A673 (cell line): ENCODE measurements at regions not wholly inside any gene's neighbourhood (a gene's known extent, or its start where the extent isn't known, plus 50 kb on each side); places are given as distances from the start of the nearest gene placed in this dataset.

ENCODE experiments used
- BruUV-seq: library from RNA; stranded (reverse); fragments of 400-500 nt; replicated peaks from 2 replicates; lab custom pipeline; 2021; lab: Mats Ljungman, UMichigan
- CTCF ChIA-PET: fragments of 300-600 bp; sonication (Branson Sonifier 250); formaldehyde crosslinking; loops from one replicate; lab custom pipeline; 2022; ENCODE audit warnings: antibody characterized with exemption; lab: Charles Lee
- POLR2A ChIA-PET: fragments of 300-600 bp; sonication (Branson Sonifier 250); formaldehyde crosslinking; loops from one replicate; lab custom pipeline; 2022; ENCODE audit warnings: antibody characterized with exemption; ENCODE audit not compliant: low non-redundant PET; lab: Charles Lee
- DNase-seq: peaks from one replicate; pipeline ENCODE4 v3.0.0-alpha.2; 2015; ENCODE audit warnings: low spot score
- H3K27ac ChIP-seq: fragments of 200-600 bp; sonication (generic); 2 replicates; pipeline ENCODE4 v1.5.1; 2016; ENCODE audit warnings: mixed run types, low read depth, mild to moderate bottlenecking, mixed read lengths, antibody characterized with exemption, low read length; ENCODE audit not compliant: poor library complexity, severe bottlenecking
- H3K27me3 ChIP-seq: fragments of 200-600 bp; sonication (generic); replicated peaks from 2 replicates; pipeline ENCODE4 v1.6.1; 2017; ENCODE audit warnings: mixed run types, low read depth, mild to moderate bottlenecking, mixed read lengths, antibody characterized with exemption, low read length; ENCODE audit not compliant: insufficient read depth, poor library complexity
- H3K36me3 ChIP-seq: fragments of 200-600 bp; sonication (generic); 2 replicates; pipeline ENCODE4 v1.6.1; 2016; ENCODE audit warnings: mixed run types, mild to moderate bottlenecking, mixed read lengths, antibody characterized with exemption, low read length; ENCODE audit not compliant: insufficient read depth, poor library complexity, severe bottlenecking
- H3K4me1 ChIP-seq: fragments of 200-600 bp; sonication (generic); 2 replicates; pipeline ENCODE4 v1.6.1; 2017; ENCODE audit warnings: mixed run types, mild to moderate bottlenecking, mixed read lengths, antibody characterized with exemption, low read length; ENCODE audit not compliant: insufficient read depth, poor library complexity, severe bottlenecking
- H3K4me3 ChIP-seq: fragments of 200-600 bp; sonication (generic); 2 replicates; pipeline ENCODE4 v1.5.1; 2016; ENCODE audit warnings: low read depth, mixed run types, mild to moderate bottlenecking, mixed read lengths, low read length; ENCODE audit not compliant: poor library complexity, severe bottlenecking
- H3K9me3 ChIP-seq: fragments of 200-600 bp; sonication (generic); 2 replicates; pipeline ENCODE4 v1.6.1; 2016; ENCODE audit warnings: mixed run types, low read depth, mild to moderate bottlenecking, mixed read lengths, antibody characterized with exemption, low read length; ENCODE audit not compliant: poor library complexity, severe bottlenecking
- EZH2 ChIP-seq: fragments of 200-600 bp; sonication (generic); IDR thresholded peaks from 2 replicates; pipeline ENCODE4 v1.6.1; 2017; ENCODE audit warnings: borderline replicate concordance, low read depth, mild to moderate bottlenecking, mixed read lengths, antibody characterized with exemption, low read length; ENCODE audit not compliant: poor library complexity, severe bottlenecking
- intact Hi-C: fragments of 100-400 bp; cut with micrococcal nuclease; formaldehyde crosslinking; loops from one replicate; pipeline ENCODE4 v1.10.0; 2022; ENCODE audit not compliant: unreplicated experiment
- TF ChIP-seq, protein P1 (sequence below): fragments of 300-800, 200-600 bp; sonication (generic); conservative IDR thresholded peaks from 2 replicates; pipeline ENCODE4 v1.5.1; 2017; ENCODE audit warnings: low read depth, mild to moderate bottlenecking, antibody characterized with exemption, low read length, moderate library complexity, mixed read lengths

DNA sequence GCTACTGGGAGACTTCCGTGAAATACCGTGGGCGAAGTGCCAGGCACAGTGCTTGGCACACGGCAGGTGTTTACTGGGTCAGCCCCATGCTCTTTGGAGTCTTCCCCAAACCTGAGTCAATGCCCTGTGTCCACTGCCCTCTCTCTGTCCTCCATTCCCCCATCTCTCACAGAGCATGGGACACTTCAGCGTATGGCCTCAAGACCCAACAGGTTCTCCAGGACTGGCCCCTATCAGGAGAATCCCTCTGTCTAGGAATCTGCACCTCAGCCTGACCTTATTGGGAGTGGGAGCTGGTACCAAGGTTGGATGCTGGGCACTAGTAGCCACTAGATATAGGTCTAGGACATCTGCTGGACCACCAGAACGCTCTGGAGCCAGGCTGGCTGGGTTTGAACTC lies 67.2 kb upstream of the LMO1 start:
- CTCF ChIA-PET, result no interaction called here
- intact Hi-C loops, result no loop called here
- no TSS peak for BruUV-seq

DNA sequence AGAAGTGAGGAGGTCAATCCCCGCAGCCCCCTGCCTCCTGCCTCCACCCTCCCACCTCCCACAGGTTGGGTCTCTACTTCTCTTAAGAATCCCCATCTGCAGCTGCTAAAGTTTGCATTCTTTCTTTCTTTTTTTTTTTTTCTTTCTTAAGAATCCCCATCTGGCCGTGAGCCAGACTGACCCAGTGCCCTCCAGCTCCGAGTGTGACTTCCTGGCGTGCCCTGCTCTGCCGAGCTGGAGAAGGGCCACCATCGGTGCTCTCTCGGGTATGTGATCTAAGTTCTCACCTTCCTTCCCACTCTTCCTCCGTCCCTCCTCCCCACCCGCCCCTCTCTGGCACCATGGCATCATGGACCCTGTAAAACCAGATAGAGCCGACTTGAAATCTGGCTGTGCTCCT lies 66.7 kb upstream of the LMO1 start:
- no peak for DNase-seq
- no peak for TF ChIP-seq EZH2
- TF ChIP-seq, protein P1, sequence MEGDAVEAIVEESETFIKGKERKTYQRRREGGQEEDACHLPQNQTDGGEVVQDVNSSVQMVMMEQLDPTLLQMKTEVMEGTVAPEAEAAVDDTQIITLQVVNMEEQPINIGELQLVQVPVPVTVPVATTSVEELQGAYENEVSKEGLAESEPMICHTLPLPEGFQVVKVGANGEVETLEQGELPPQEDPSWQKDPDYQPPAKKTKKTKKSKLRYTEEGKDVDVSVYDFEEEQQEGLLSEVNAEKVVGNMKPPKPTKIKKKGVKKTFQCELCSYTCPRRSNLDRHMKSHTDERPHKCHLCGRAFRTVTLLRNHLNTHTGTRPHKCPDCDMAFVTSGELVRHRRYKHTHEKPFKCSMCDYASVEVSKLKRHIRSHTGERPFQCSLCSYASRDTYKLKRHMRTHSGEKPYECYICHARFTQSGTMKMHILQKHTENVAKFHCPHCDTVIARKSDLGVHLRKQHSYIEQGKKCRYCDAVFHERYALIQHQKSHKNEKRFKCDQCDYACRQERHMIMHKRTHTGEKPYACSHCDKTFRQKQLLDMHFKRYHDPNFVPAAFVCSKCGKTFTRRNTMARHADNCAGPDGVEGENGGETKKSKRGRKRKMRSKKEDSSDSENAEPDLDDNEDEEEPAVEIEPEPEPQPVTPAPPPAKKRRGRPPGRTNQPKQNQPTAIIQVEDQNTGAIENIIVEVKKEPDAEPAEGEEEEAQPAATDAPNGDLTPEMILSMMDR, result no peak
- Histone ChIP-seq H3K27me3 (peaks cover 78% of the 10 kb centered on the region), H3K27ac (no peak overlapping the region), H3K36me3 (no peaks in the 10 kb centered on the region), H3K9me3 (no peaks in the 10 kb centered on the region), H3K4me1 (peaks cover 26% of the 10 kb centered on the region), H3K4me3 (no peak overlapping the region)
- intact Hi-C loops, result no loop called here
- ChIA-PET CTCF (no interaction called here), POLR2A (no interaction called here)
- no TSS peak for BruUV-seq

More for the DNA sequence above, 67.2 kb upstream of the LMO1 start:
- no peaks in the 10 kb centered on the region for H3K9me3 ChIP-seq
- H3K27ac ChIP-seq, result no peak overlapping the region
- TF ChIP-seq EZH2, result no peak
- TF ChIP-seq, protein P1, result no peak
- DNase-seq, result no peak
- H3K36me3 ChIP-seq, result no peaks in the 10 kb centered on the region
- H3K4me3 ChIP-seq, result no peak overlapping the region
- H3K27me3 ChIP-seq, result peaks cover 74% of the 10 kb centered on the region
- H3K4me1 ChIP-seq, result peaks cover 26% of the 10 kb centered on the region
- POLR2A ChIA-PET, result no interaction called here

DNA sequence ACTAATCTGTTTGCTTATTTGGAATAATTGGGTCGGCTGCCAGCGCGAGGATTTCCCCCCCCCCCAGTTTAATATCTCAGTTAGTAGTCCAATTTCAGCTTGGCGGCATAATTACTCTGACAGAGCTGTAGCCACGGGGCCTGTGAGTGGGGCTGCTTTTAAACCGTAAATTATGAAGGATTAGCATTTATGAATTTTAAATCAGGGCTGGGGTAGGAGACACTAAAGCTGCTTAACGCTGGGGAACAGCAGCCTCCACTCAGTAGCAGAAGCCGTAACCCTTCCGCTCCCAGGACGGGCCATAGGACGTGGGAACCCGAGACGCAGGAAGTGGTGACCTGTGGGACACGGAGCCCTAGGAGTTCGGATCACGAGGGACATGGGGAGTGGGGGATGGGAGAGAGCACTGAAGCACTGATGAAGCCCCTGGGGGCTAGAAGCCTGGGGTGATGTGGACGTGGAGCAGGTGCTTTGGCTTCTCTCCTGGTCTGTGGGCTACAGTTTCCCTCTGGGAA lies 66.2 kb upstream of the LMO1 start:
- H3K9me3 ChIP-seq, result no peaks in the 10 kb centered on the region
- DNase-seq, result peak; percentile 88
- H3K4me3 ChIP-seq, result no peak overlapping the region
- H3K4me1 ChIP-seq, result peaks cover 26% of the 10 kb centered on the region
- H3K27me3 ChIP-seq, result peaks cover 78% of the 10 kb centered on the region
- H3K27ac ChIP-seq, result no peak overlapping the region
- CTCF ChIA-PET, result interaction anchor here (0.6 to 1.6 kb wide), 4 partner anchors 7 to 237 kb away, joined by 3 to 5 read pairs (median 4); no protein-coding TSS in a partner anchor
- POLR2A ChIA-PET, result no interaction called here
- no peaks in the 10 kb centered on the region for H3K36me3 ChIP-seq
- intact Hi-C loops, result loop anchor here (5.0 kb wide), 1 partner anchor 237 kb away; no protein-coding TSS in a partner anchor
- TF ChIP-seq EZH2, result no peak
- TF ChIP-seq, protein P1, result no peak
- BruUV-seq, result no TSS peak
